ENCODE measurements at regions not wholly inside any gene's neighbourhood (a gene's known extent, or its start where the extent isn't known, plus 50 kb on each side); places are given as distances from the start of the nearest gene placed in this dataset.

GRCh38 chr12:25827747-25828146 lies 130.7 kb upstream of the RASSF8 start:
- no peak for DNase-seq (ENCODE audit: low read depth)

GRCh38 chr12:25828188-25828587 lies 130.3 kb upstream of the RASSF8 start:
- no peak for DNase-seq (ENCODE audit: low read depth)

- peak; percentile 98 for DNase-seq (ENCODE audit: low read depth)
These were observed 129.3 kb upstream of the RASSF8 start for GRCh38 chr12:25829192-25829591.

GRCh38 chr12:25830456-25830855 lies 128.0 kb upstream of the RASSF8 start:
- peak; percentile 25 for DNase-seq (ENCODE audit: low read depth)

GRCh38 chr12:25833657-25834056 lies 124.8 kb upstream of the RASSF8 start:
- DNase-seq (ENCODE audit: low read depth), result peak; percentile 75

GRCh38 chr12:25835385-25835784 lies 123.1 kb upstream of the RASSF8 start:
- no peak for DNase-seq (ENCODE audit: low read depth)

GRCh38 chr12:25838007-25838406 lies 120.5 kb upstream of the RASSF8 start:
- DNase-seq (ENCODE audit: low read depth), result no peak

GRCh38 chr12:25839470-25839869 lies 119.0 kb upstream of the RASSF8 start:
- peak; percentile 85 for DNase-seq (ENCODE audit: low read depth)

- peak; percentile 85 for DNase-seq (ENCODE audit: low read depth)
These were observed 117.6 kb upstream of the RASSF8 start for GRCh38 chr12:25840678-25841465.

- no peak for DNase-seq (ENCODE audit: low read depth)
These were observed 116.2 kb upstream of the RASSF8 start for GRCh38 chr12:25842254-25842653.

- DNase-seq (ENCODE audit: low read depth), result no peak
These were observed 114.5 kb upstream of the RASSF8 start for GRCh38 chr12:25843976-25844375.

- DNase-seq (ENCODE audit: low read depth), result no peak
These were observed 113.1 kb upstream of the RASSF8 start for GRCh38 chr12:25845415-25845814.

- peak; percentile 93 for DNase-seq (ENCODE audit: low read depth)
These were observed 105.7 kb upstream of the RASSF8 start for GRCh38 chr12:25852792-25853191.

- DNase-seq (ENCODE audit: low read depth), result no peak
These were observed 105.0 kb upstream of the RASSF8 start for GRCh38 chr12:25853316-25854095.

- no peak for DNase-seq (ENCODE audit: low read depth)
These were observed 103.5 kb upstream of the RASSF8 start for GRCh38 chr12:25854991-25855390.

- DNase-seq (ENCODE audit: low read depth), result peak; percentile 90
These were observed 102.8 kb upstream of the RASSF8 start for GRCh38 chr12:25855716-25856115.

- no peak for DNase-seq (ENCODE audit: low read depth)
These were observed 98.5 kb upstream of the RASSF8 start for GRCh38 chr12:25859976-25860375.

GRCh38 chr12:25861226-25861625 lies 97.3 kb upstream of the RASSF8 start:
- DNase-seq (ENCODE audit: low read depth), result no peak

- no peak for DNase-seq (ENCODE audit: low read depth)
These were observed 93.9 kb upstream of the RASSF8 start for GRCh38 chr12:25864306-25865276.

- DNase-seq (ENCODE audit: low read depth), result peak; percentile 24
These were observed 91.7 kb upstream of the RASSF8 start for GRCh38 chr12:25866586-25867378.

- no peak for DNase-seq (ENCODE audit: low read depth)
These were observed 90.3 kb upstream of the RASSF8 start for GRCh38 chr12:25868193-25868592.
